ENCODE measurements at regions not wholly inside any gene's neighbourhood (a gene's known extent, or its start where the extent isn't known, plus 50 kb on each side); places are given as distances from the start of the nearest gene placed in this dataset.

DNA sequence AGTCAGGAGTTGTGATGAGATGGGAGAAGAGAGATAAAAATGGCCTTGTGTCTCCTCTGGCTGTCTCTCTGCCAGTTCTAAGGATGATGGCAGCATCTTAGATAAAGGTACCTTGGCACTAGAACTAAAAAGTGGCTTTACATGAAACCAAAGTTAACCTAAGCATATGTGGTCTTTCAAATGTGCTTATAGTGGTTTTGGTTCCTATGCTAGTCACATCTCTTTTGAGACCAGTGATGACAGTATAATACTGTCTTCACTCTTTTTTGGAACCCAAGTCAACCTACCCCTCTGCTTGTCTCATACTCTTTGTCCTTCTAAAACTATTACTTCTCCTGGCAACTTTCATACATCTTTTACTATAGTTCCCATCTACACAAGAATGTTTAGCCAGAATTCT, 142.2 kb upstream of the SATB1 start:
- BruUV-seq (replicated peaks): no TSS peak
- H3K4me1 ChIP-seq (replicated peaks in 1 of 2; ENCODE audit: control insufficient read depth in 2 of 2, insufficient read depth in 2 of 2, low read length in 2 of 2): no peaks in the 10 kb centered on the region
- DNase-seq (ENCODE audit: extremely low read depth in 1 of 4, low spot score in 3 of 4): no peak
- H3K36me3 ChIP-seq (ENCODE audit: control insufficient read depth, insufficient read depth, low read length): no peaks in the 10 kb centered on the region
- H2AFZ ChIP-seq (ENCODE audit: low read depth, low read length): no peak overlapping the region
- no peak for ATAC-seq
- intact Hi-C loops (cut with micrococcal nuclease) (loop anchor here (10.0 kb wide), 1 partner anchor 1298 kb away; no protein-coding TSS in a partner anchor), in situ Hi-C loops (cut with MboI) (no loop called here)
- H3K9me1 ChIP-seq (ENCODE audit: control insufficient read depth, insufficient read depth, low read length): no peaks in the 10 kb centered on the region
- no peak overlapping the region for H3K4me3 ChIP-seq
- FAIRE-seq: no peak
- TF ChIP-seq PHF8 (IDR thresholded peaks at IDR 0.05; ENCODE audit: borderline replicate concordance, low read length): no peak
- TF ChIP-seq PURB (CRISPR knock-in tag; IDR thresholded peaks at IDR 0.05; ENCODE audit: low read depth): no peak
- TF ChIP-seq, protein P1, sequence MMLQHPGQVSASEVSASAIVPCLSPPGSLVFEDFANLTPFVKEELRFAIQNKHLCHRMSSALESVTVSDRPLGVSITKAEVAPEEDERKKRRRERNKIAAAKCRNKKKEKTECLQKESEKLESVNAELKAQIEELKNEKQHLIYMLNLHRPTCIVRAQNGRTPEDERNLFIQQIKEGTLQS (IDR thresholded peaks at IDR 0.05): no peak
- TF ChIP-seq, protein P1 (CRISPR knock-in tag; conservative IDR thresholded peaks at IDR 0.05): no peak
- TF ChIP-seq, protein P2, sequence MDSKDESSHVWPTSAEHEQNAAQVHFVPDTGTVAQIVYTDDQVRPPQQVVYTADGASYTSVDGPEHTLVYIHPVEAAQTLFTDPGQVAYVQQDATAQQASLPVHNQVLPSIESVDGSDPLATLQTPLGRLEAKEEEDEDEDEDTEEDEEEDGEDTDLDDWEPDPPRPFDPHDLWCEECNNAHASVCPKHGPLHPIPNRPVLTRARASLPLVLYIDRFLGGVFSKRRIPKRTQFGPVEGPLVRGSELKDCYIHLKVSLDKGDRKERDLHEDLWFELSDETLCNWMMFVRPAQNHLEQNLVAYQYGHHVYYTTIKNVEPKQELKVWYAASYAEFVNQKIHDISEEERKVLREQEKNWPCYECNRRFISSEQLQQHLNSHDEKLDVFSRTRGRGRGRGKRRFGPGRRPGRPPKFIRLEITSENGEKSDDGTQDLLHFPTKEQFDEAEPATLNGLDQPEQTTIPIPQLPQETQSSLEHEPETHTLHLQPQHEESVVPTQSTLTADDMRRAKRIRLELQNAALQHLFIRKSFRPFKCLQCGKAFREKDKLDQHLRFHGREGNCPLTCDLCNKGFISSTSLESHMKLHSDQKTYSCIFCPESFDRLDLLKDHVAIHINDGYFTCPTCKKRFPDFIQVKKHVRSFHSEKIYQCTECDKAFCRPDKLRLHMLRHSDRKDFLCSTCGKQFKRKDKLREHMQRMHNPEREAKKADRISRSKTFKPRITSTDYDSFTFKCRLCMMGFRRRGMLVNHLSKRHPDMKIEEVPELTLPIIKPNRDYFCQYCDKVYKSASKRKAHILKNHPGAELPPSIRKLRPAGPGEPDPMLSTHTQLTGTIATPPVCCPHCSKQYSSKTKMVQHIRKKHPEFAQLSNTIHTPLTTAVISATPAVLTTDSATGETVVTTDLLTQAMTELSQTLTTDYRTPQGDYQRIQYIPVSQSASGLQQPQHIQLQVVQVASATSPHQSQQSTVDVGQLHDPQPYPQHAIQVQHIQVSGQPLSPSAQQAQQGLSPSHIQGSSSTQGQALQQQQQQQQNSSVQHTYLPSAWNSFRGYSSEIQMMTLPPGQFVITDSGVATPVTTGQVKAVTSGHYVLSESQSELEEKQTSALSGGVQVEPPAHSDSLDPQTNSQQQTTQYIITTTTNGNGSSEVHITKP (IDR thresholded peaks at IDR 0.05; ENCODE audit: partially characterized antibody): no peak
- TF ChIP-seq ZNF224 (CRISPR knock-in tag; IDR thresholded peaks at IDR 0.05): no peak
- TF ChIP-seq, protein P3, sequence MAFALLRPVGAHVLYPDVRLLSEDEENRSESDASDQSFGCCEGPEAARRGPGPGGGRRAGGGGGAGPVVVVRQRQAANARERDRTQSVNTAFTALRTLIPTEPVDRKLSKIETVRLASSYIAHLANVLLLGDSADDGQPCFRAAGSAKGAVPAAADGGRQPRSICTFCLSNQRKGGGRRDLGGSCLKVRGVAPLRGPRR (CRISPR knock-in tag; IDR thresholded peaks at IDR 0.05): no peak
- TF ChIP-seq HDAC1 (IDR thresholded peaks at IDR 0.05): no peak
- no peak for TF ChIP-seq NFYB (IDR thresholded peaks at IDR 0.05; ENCODE audit: extremely low read depth, insufficient read length)
- ChIA-PET CTCF (ENCODE audit: low intra/inter-chr PET ratio) (no interaction called here), POLR2A (no interaction called here)
- no peak overlapping the region for H3K4me2 ChIP-seq (ENCODE audit: insufficient read depth, low read length)
- H4K20me1 ChIP-seq (replicated peaks; ENCODE audit: control insufficient read depth, insufficient read depth, low read length): no peaks in the 10 kb centered on the region
- H3K27me3 ChIP-seq (ENCODE audit: control insufficient read depth in 2 of 2, insufficient read depth in 2 of 2, low read length in 2 of 2): no peaks in the 10 kb centered on the region
- no peak overlapping the region for H3K9ac ChIP-seq (ENCODE audit: insufficient read depth in 1 of 2, low read depth in 2 of 2, low read length in 2 of 2)
- no peak overlapping the region for H3K27ac ChIP-seq (ENCODE audit: extremely low read depth, low read depth, low read length)
- no peaks in the 10 kb centered on the region for H3K9me3 ChIP-seq (replicated peaks; ENCODE audit: control insufficient read depth, insufficient read depth, low read depth, low read length)
- H3K79me2 ChIP-seq (ENCODE audit: control insufficient read depth, insufficient read depth, low read length): no peaks in the 10 kb centered on the region

Data from K562 (cell line).